ENCODE measurements at regions not wholly inside any gene's neighbourhood (a gene's known extent, or its start where the extent isn't known, plus 50 kb on each side); places are given as distances from the start of the nearest gene placed in this dataset.

DNA sequence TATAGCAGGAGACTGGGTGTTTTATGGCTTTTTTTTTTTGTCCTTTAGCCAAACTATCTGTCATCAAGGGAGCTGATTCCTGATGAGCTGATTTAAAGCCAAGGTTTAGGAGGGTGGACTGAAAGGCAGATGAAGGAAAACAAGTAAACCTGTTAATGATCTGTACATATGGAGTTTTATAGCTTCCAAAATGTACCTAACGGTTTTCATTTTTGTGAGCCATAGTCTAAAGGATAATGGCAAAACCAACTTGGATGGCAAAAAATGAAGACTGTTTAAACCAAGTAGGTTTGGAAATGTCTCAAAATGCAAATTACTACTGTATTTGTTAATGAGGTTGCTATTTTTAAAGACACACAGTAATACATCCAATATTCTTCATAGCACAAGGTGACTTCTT is 281.5 kb downstream of the YTHDC2 start:
- Histone ChIP-seq H2BK120ac (ENCODE audit: low read depth, low read length) (no peak overlapping the region), H3K4me3 (ENCODE audit: insufficient read depth, low read depth, low read length) (no peak overlapping the region), H3K27me3 (ENCODE audit: control insufficient read depth, insufficient read depth, low read length) (no peaks in the 10 kb centered on the region), H4K5ac (ENCODE audit: low read depth, low read length) (no peak overlapping the region), H4K20me1 (ENCODE audit: insufficient read depth, low read length) (no peaks in the 10 kb centered on the region), H3K4ac (ENCODE audit: low read depth, low read length) (no peak overlapping the region), H3K23ac (ENCODE audit: low read depth, low read length) (no peak overlapping the region), H3K27ac (ENCODE audit: insufficient read depth, low read length) (no peak overlapping the region), H4K8ac (ENCODE audit: low read depth in 2 of 2, low read length in 2 of 2) (no peak overlapping the region), H2AK5ac (ENCODE audit: low read depth, low read length) (no peak overlapping the region), H2AK9ac (replicated peaks; ENCODE audit: low read depth, low read length, poor library complexity) (no peak overlapping the region), H3K79me1 (ENCODE audit: low read depth in 1 of 2, low read length in 2 of 2) (no peaks in the 10 kb centered on the region), H3K4me1 (ENCODE audit: control insufficient read depth, insufficient read depth, low read length) (no peaks in the 10 kb centered on the region), H2BK20ac (ENCODE audit: low read depth, low read length) (no peak overlapping the region), H3K4me2 (ENCODE audit: low read depth, low read length) (no peak overlapping the region), H2BK15ac (ENCODE audit: low read depth, low read length) (no peak overlapping the region), H2AFZ (replicated peaks; ENCODE audit: low read length, poor library complexity) (no peak overlapping the region), H3K9me1 (ENCODE audit: insufficient read depth, low read length) (no peaks in the 10 kb centered on the region), H3K56ac (ENCODE audit: extremely low read depth, insufficient read depth, low read length) (no peak overlapping the region), H2BK5ac (ENCODE audit: low read depth, low read length, poor library complexity, severe bottlenecking) (no peak overlapping the region), H3K36me3 (ENCODE audit: control insufficient read depth, insufficient read depth, low read length) (no peaks in the 10 kb centered on the region), H3K14ac (replicated peaks; ENCODE audit: low read depth, low read length) (no peak overlapping the region), H3K9me3 (ENCODE audit: control insufficient read depth, insufficient read depth, low read length) (no peaks in the 10 kb centered on the region), H3K18ac (ENCODE audit: low read depth, low read length) (no peak overlapping the region), H4K91ac (ENCODE audit: insufficient read depth, low read depth, low read length) (no peak overlapping the region), H3K9ac (ENCODE audit: low read depth, low read length) (no peak overlapping the region)
- ATAC-seq (ENCODE audit: low read depth) = no peak
- no TSS peak for BruUV-seq (replicated peaks)
- dilution Hi-C loops (cut with HindIII; ENCODE audit: low sequenced_read_pairs, unreplicated experiment) = no loop called here
- POLR2A ChIA-PET (ENCODE audit: unreplicated experiment) = interaction anchor here (0.6 kb wide), 1 partner anchor 917 kb away, joined by 4 read pairs; no protein-coding TSS in a partner anchor
- TF ChIP-seq USF2 (IDR thresholded peaks at IDR 0.05; ENCODE audit: low read depth, low read length) (no peak), RAD21 (IDR thresholded peaks at IDR 0.05; ENCODE audit: low read length) (no peak), POLR2A (IDR thresholded peaks at IDR 0.05; ENCODE audit: low read depth, low read length) (no peak), MAFK (IDR thresholded peaks at IDR 0.05; ENCODE audit: low read depth, low read length) (no peak), RCOR1 (IDR thresholded peaks at IDR 0.05; ENCODE audit: insufficient replicate concordance, low read length) (no peak), CTCF (conservative IDR thresholded peaks at IDR 0.05; ENCODE audit: low read depth, low read length) (no peak), CHD1 (IDR thresholded peaks at IDR 0.05; ENCODE audit: low read depth, low read length) (no peak), MXI1 (IDR thresholded peaks at IDR 0.05; ENCODE audit: borderline replicate concordance, low read depth, low read length) (no peak)
- DNase-seq = no peak
- in situ Hi-C loops (cut with MboI; ENCODE audit: low sequenced_read_pairs) = no loop called here
- CTCF ChIA-PET = no interaction called here
- no CpG with 5 or more reads among the region's 1 CpG for WGBS, 2 experiments (ENCODE audit: extremely low coverage in 2 of 2, insufficient read length in 1 of 2)
- intact Hi-C loops (cut with micrococcal nuclease) = no loop called here
